Stomach (tissue), 8 donors: ENCODE measurements at regions not wholly inside any gene's neighbourhood (a gene's known extent, or its start where the extent isn't known, plus 50 kb on each side); places are given as distances from the start of the nearest gene placed in this dataset.

Experiments
- DNase-seq, 2 donors: peaks; one replicate each; pipeline versions ENCODE4 v3.0.0 to v3.0.0-alpha.2; 2013 to 2019
- H3K27ac ChIP-seq, 5 donors: fragments of 200-600 bp in 4 of 5; sonication (generic) in 4 of 5; one replicate each; pipeline ENCODE4 v1.5.1; 2013 to 2019; ENCODE audit warnings: mild to moderate bottlenecking in 1 of 5, moderate library complexity in 1 of 5
- H3K27me3 ChIP-seq, 3 donors: fragments of 200-600 bp; sonication (generic); one replicate each; pipeline ENCODE4 v1.5.1; 2017 to 2019; ENCODE audit warnings: mixed run types in 1 of 3
- H3K36me3 ChIP-seq, 4 donors: fragments of 200-600 bp; sonication (generic); 1 replicate in 3 of 4; 2 replicates in 1 of 4; pipeline ENCODE4 v1.5.1; 2016 to 2019
- H3K4me1 ChIP-seq, 4 donors: fragments of 200-600 bp; sonication (generic); one replicate each; pipeline ENCODE4 v1.5.1; 2016 to 2019
- H3K4me3 ChIP-seq, 4 donors: fragments of 200-600 bp; sonication (generic) in 3 of 4; one replicate each; pipeline ENCODE4 v1.5.1; 2016 to 2019; ENCODE audit warnings: mild to moderate bottlenecking in 1 of 4
- H3K9me3 ChIP-seq, 4 donors: fragments of 200-600 bp; sonication (generic); one replicate each; pipeline ENCODE4 v1.5.1; 2016 to 2019
- EP300 ChIP-seq: sonication (generic); formaldehyde crosslinking; IDR thresholded peaks from one replicate; pipeline ENCODE4 v1.6.1; 2017; ENCODE audit warnings: antibody characterized with exemption
- POLR2A ChIP-seq, 4 donors: fragments of 450-650 bp; IDR thresholded peaks; one replicate each; pipeline ENCODE4 v1.6.1; 2016; ENCODE audit warnings: antibody characterized with exemption in 4 of 4, control low read depth in 2 of 4, mild to moderate bottlenecking in 1 of 4, moderate library complexity in 1 of 4
- POLR2AphosphoS5 ChIP-seq, 3 donors: sonication (generic); formaldehyde crosslinking; IDR thresholded peaks; one replicate each; pipeline ENCODE4 v1.6.1; 2016; ENCODE audit warnings: antibody characterized with exemption in 3 of 3
- WGBS, 5 donors: extraction: QIAGEN DNeasy Blood & Tissue Kit in 3 of 5; methylation state at CpG; one replicate each; pipeline versions ENCODE4 v1.1.5 to v1.1.7; 2013 to 2018; 5-methylcytosine and 5-hydroxymethylcytosine counted together
- intact Hi-C: fragments of 100-400 bp; cut with DNase I; formaldehyde crosslinking; loops from one replicate; pipeline ENCODE4 v1.15.1; 2023; ENCODE audit warnings: low total_unique reads
- TF ChIP-seq, protein P1 (sequence below), 7 experiments: fragments of 450-650 bp in 4 of 7; fragments of 200-600 bp in 3 of 7; sonication (generic) in 3 of 7; IDR thresholded peaks; one replicate each; pipeline ENCODE4 v1.5.1; 2016 to 2019; ENCODE audit warnings: antibody characterized with exemption in 7 of 7, control low read depth in 2 of 7, mild to moderate bottlenecking in 1 of 7
- donor health status: healthy with polysubstance abuse.
- donor health status: Bipolar disorder and iron deficiency.
- donor health status: healthy.

DNA sequence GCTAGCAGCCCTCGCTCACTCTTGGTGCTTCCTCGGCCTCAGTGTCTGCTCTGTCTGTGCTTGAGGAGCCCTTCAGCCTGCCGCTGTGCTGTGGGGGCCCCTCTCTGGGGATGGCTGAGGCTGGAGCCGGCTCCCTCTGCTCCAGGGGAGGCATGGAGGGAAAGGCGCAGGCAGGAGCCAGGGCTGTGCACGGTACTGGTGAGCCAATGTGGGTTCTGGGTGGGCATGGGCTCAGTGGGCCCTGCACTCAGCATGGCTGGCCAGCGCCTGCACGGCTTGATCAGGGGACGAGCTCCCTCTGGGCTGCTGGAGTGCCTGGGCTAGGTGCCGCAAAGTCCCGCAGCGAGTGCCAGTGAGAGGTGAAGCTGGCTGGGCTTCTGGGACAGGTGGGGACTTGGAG is 260.0 kb downstream of the SI start:
- Histone ChIP-seq H3K36me3 (no peaks in the 10 kb centered on the region), H3K27ac (no peak overlapping the region), H3K4me1 (no peaks in the 10 kb centered on the region), H3K4me3 (no peak overlapping the region), H3K9me3 (peaks cover 0 to 20% (median 9%) of the 10 kb centered on the region in 4 donors), H3K27me3 (no peaks in the 10 kb centered on the region)
- no peak for DNase-seq
- TF ChIP-seq EP300 (no peak), POLR2A (IDR thresholded peaks at IDR 0.05) (no peak), POLR2AphosphoS5 (IDR thresholded peaks at IDR 0.05) (no peak)
- TF ChIP-seq, protein P1, sequence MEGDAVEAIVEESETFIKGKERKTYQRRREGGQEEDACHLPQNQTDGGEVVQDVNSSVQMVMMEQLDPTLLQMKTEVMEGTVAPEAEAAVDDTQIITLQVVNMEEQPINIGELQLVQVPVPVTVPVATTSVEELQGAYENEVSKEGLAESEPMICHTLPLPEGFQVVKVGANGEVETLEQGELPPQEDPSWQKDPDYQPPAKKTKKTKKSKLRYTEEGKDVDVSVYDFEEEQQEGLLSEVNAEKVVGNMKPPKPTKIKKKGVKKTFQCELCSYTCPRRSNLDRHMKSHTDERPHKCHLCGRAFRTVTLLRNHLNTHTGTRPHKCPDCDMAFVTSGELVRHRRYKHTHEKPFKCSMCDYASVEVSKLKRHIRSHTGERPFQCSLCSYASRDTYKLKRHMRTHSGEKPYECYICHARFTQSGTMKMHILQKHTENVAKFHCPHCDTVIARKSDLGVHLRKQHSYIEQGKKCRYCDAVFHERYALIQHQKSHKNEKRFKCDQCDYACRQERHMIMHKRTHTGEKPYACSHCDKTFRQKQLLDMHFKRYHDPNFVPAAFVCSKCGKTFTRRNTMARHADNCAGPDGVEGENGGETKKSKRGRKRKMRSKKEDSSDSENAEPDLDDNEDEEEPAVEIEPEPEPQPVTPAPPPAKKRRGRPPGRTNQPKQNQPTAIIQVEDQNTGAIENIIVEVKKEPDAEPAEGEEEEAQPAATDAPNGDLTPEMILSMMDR (IDR thresholded peaks at IDR 0.05): no peak
- intact Hi-C loops: no loop called here
- 89 to 94% (median 93%) methylated on average over 6 to 12 of the region's 12 CpGs for WGBS, 5 donors

DNA sequence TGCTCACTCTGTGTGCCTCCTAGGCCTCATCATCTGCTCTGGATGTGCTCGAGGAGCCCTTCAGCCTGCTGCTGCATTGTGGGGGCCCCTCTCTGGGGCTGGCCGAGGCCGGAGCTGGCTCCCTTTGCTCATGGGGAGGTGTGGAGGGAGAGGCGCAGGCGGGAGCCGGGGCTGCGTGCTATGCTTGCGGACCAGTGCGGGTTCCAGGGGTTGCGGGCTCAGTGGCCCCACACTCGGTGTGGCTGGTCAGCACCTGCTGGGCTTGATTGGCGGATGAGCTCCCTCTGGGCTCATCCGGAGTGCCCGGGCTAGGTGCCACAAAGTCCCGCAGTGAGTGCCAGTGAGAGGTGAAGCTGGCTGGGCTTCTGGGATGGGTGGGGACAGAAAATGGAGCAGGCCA is 264.2 kb downstream of the SI start:
- no peak for DNase-seq
- H3K4me3 ChIP-seq: no peak overlapping the region
- H3K36me3 ChIP-seq: no peaks in the 10 kb centered on the region
- 87 to 96% (median 93%) methylated on average over 15 of the region's 15 CpGs for WGBS, 5 donors
- H3K27ac ChIP-seq: no peak overlapping the region
- H3K9me3 ChIP-seq: peaks cover 0 to 20% (median 9%) of the 10 kb centered on the region in 4 donors
- intact Hi-C loops: no loop called here
- no peaks in the 10 kb centered on the region for H3K4me1 ChIP-seq
- TF ChIP-seq POLR2A (IDR thresholded peaks at IDR 0.05): no peak
- no peak for TF ChIP-seq EP300
- TF ChIP-seq POLR2AphosphoS5 (IDR thresholded peaks at IDR 0.05): no peak
- TF ChIP-seq, protein P1 (IDR thresholded peaks at IDR 0.05): no peak
- H3K27me3 ChIP-seq: no peaks in the 10 kb centered on the region

DNA sequence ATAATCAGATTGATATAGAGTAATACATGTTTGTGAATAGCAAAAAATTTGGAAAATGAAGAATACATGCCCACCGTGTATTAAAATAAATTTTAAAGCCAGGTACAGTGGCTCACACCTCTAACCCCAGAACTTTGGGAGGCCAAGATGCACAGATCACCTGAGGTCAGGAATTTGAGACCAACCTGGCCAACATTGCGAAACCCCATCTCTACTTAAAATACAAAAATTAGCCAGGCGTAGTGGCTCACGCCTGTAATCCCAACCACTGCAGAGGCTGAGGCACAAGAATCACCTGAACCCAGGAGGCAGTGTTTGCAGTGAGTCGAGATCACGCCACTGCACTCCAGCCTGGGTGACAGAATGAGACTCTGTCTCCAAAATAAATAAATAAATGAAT is 266.3 kb downstream of the SI start:
- Histone ChIP-seq H3K4me3 (no peak overlapping the region), H3K27me3 (no peaks in the 10 kb centered on the region), H3K4me1 (no peaks in the 10 kb centered on the region), H3K36me3 (no peaks in the 10 kb centered on the region), H3K9me3 (peaks cover 0 to 8% (median 0%) of the 10 kb centered on the region in 4 donors), H3K27ac (no peak overlapping the region)
- TF ChIP-seq POLR2AphosphoS5 (IDR thresholded peaks at IDR 0.05): no peak
- no peak for TF ChIP-seq POLR2A (IDR thresholded peaks at IDR 0.05)
- no peak for TF ChIP-seq EP300
- TF ChIP-seq, protein P1 (IDR thresholded peaks at IDR 0.05): no peak
- intact Hi-C loops: no loop called here
- WGBS, 5 donors: 77 to 93% (median 88%) methylated on average over 6 of the region's 6 CpGs
- DNase-seq: no peak

DNA sequence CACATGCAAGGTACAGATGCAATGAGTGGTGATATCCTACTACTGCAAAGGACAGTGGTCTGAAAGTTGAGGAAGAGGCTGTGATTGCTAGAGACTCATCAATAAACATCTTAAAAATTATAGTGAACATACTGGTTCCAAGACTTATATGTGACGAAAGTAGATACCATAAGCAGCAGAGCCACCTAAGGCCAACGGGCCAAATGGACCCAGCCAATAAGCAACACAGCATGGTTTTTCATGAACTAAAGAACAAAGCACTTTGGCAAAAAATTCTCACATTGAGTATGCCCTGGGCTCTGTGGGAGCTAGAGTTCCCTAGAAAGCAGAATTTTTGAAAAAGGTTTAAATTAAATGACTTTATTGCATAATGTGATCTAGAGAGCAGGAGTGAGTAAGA is 272.1 kb downstream of the SI start:
- peak in 1 of 2 donors; percentile 20 for DNase-seq
- intact Hi-C loops: no loop called here
- Histone ChIP-seq H3K4me3 (no peak overlapping the region), H3K9me3 (no peaks in the 10 kb centered on the region), H3K27me3 (no peaks in the 10 kb centered on the region), H3K27ac (no peak overlapping the region), H3K4me1 (no peaks in the 10 kb centered on the region), H3K36me3 (no peaks in the 10 kb centered on the region)
- WGBS, 5 donors: 50 to 77% (median 71%) methylated on average over 2 of the region's 2 CpGs
- TF ChIP-seq POLR2AphosphoS5 (IDR thresholded peaks at IDR 0.05): no peak
- TF ChIP-seq, protein P1 (IDR thresholded peaks at IDR 0.05): no peak
- no peak for TF ChIP-seq POLR2A (IDR thresholded peaks at IDR 0.05)
- no peak for TF ChIP-seq EP300
